ENCODE measurements at regions not wholly inside any gene's neighbourhood (a gene's known extent, or its start where the extent isn't known, plus 50 kb on each side); places are given as distances from the start of the nearest gene placed in this dataset.

- DNase-seq: no peak
These were observed 59.9 kb upstream of the IRX4 start for GRCh38 chr5:1942630-1943029.

GRCh38 chr5:1942158-1942557 is 59.4 kb upstream of the IRX4 start:
- DNase-seq: no peak

- no peak for DNase-seq
These were observed 56.5 kb upstream of the IRX4 start for GRCh38 chr5:1939256-1939655.

GRCh38 chr5:1938310-1939000 is 55.7 kb upstream of the IRX4 start:
- DNase-seq: no peak

- DNase-seq: no peak
These were observed 54.9 kb upstream of the IRX4 start for GRCh38 chr5:1937590-1937989.

GRCh38 chr5:1936901-1937300 is 54.2 kb upstream of the IRX4 start:
- no peak for DNase-seq

GRCh38 chr5:1936413-1936812 is 53.7 kb upstream of the IRX4 start:
- no peak for DNase-seq

- DNase-seq: no peak
These were observed 52.2 kb upstream of the IRX4 start for GRCh38 chr5:1934801-1935429.

- no peak for DNase-seq
These were observed 51.3 kb upstream of the IRX4 start for GRCh38 chr5:1934056-1934394.

GRCh38 chr5:1933364-1934055 is 50.8 kb upstream of the IRX4 start:
- DNase-seq: no peak

Measured in CD4-positive, alpha-beta T cell treated with Interleukin-17A for 1 hour (primary cell).